ENCODE measurements at regions not wholly inside any gene's neighbourhood (a gene's known extent, or its start where the extent isn't known, plus 50 kb on each side); places are given as distances from the start of the nearest gene placed in this dataset.

GRCh38 chr10:131726076-131726880, 174.5 kb upstream of the PPP2R2D start:
- peak; percentile 55 for DNase-seq

- no peak for DNase-seq
These were observed 173.8 kb upstream of the PPP2R2D start for GRCh38 chr10:131726967-131727366.

GRCh38 chr10:131727560-131727959, 173.2 kb upstream of the PPP2R2D start:
- no peak for DNase-seq

DNA sequence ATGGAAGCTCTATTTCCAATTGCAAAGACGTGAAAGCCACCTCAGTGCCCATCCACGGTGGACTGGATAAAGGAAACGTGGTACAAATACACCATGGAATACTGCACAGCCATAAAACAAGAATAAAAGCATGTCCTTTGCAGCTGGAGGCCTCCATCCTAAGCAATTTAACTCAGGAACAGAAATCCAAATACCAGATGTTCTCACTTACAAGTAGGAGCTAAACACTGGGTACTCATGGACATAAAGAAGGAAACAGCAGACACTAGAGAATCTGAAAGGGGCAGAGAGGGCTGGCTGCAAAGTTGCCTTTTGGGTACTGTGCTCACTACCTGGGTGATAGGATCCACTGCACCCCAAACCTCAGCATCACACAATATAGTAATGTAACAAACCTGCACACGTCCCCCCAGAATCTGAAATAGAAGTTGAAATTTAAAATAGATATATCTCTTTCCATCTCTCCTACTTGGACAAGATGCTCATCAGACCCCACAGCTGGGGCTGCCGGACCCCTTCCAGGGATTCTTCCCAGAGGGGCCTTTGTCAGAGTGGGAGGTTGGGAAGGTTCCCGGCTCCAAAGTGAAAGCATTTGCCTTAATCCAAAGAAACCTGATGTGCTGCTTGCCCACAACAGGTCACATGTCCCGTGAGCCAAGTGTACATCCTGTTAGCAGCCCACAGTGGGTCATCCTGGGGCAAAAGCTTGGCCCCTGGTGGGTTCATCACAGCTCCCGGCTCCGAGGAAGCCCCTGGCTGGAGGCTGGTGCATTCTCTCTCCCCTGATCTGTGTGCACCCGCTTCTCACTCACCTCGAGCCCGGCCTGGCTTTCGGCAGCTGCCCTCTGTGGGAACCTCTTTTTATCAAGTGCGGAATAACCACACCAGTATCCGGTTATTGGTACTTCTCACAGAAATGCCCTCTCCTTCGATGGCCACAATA, 172.3 kb upstream of the PPP2R2D start:
- DNase-seq: no peak

- DNase-seq: no peak
These were observed 171.4 kb upstream of the PPP2R2D start for GRCh38 chr10:131729361-131729760.

DNA sequence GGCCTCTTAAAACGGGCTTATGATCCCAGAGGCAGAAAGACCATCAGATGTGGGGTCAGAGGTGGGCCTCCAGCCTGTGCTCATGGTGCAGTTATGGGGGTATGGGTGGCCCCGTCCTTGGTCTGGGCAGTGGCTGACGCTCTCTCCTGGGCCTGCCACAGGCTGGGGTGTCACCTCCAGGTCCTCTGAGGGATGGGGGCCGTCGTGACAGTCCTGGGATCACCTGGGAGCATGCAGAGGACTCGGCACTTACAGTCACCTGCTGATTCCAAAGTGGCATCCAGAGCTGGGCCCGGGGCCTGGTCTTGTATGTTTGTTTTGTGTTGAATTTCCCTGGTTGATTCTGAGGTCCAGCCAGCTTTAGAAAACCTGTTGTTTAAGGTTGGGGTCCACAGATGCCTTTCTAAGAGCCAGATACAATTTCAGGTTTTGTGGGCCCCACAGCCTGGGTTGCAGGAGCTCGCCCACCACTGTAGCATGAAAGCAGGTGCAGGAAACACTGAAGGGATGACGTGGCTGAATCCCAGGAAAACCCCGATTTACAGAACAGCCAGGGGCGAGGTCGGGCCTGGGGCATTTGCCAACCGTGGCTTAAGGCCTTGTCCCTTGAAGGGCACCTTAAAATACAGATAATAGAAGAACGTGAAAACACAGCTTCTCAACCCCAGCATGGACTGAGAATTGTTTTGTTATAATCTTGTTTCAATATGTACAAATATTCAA, 170.7 kb upstream of the PPP2R2D start:
- no peak for DNase-seq

- DNase-seq: no peak
These were observed 169.9 kb upstream of the PPP2R2D start for GRCh38 chr10:131730771-131731497.

- no peak for DNase-seq
These were observed 168.8 kb upstream of the PPP2R2D start for GRCh38 chr10:131731780-131732630.

DNA sequence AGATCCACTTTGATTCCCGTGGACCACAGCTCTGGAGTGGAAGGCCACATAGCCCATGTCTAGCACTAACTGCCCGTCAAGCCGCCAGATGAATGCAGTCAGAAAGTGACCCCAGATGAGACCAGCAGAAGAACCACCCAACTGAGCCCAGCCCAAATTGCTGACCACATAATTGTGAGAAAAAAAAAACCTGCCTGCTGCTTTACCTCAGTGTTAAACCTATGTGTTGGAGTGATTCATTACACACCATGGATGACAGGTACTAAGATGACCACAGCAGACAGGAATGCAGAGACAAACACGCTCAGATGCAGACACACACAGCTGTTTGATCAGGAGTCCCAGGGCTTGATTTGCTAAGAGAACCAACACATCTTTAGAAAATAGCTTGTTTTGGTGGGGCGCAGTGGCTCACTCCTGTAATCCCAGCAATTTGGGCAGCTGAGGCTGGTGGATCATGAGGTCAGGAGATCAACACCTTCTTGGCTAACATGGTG, 168.1 kb upstream of the PPP2R2D start:
- no peak for DNase-seq

GRCh38 chr10:131733596-131733995, 167.2 kb upstream of the PPP2R2D start:
- no peak for DNase-seq

- DNase-seq: no peak
These were observed 165.2 kb upstream of the PPP2R2D start for GRCh38 chr10:131735577-131735976.

- DNase-seq: no peak
These were observed 164.4 kb upstream of the PPP2R2D start for GRCh38 chr10:131736321-131736980.

DNA sequence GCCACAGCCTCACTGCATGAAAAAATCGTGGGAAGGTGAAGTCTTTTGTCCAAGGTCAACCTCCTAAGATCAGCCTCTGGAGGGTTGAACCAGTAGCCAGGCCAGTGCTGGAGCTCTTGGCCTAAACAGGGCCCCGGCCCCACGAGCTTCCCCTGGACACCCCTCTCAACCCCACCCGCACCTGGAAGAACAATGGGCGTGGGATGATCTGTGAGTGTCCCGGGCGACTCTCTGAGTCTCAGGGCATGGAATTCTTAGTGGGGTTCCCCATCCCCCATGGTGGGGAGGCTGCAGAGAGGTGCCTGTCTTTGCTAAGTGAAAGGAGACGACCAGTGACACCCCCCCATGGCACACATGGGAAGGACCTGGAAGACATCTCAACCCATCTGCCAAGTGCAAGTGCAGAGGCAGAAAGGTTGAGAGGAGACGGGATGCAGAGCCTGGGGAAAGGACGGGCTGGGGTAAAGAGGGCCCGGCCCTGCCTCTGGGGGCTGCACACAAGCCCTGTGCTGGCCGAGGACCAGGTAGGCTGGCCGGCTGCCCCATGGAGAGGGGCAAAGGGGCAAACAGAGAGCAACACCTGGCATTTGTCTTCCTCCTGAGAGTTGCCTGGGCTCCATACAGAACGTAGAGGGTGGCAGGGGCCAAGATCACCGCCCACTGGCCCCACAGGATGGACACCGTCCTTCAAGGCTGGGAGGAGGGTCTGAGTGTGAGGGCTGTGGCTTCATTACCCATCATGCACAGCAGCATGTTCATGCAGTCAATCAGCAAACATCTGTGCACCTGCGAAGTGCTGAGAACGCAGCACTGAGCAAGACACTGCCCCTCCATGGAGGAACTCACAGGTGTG, 163.0 kb upstream of the PPP2R2D start:
- DNase-seq: no peak

- DNase-seq: no peak
These were observed 162.4 kb upstream of the PPP2R2D start for GRCh38 chr10:131738396-131738735.

GRCh38 chr10:131739206-131739605, 161.6 kb upstream of the PPP2R2D start:
- no peak for DNase-seq

DNA sequence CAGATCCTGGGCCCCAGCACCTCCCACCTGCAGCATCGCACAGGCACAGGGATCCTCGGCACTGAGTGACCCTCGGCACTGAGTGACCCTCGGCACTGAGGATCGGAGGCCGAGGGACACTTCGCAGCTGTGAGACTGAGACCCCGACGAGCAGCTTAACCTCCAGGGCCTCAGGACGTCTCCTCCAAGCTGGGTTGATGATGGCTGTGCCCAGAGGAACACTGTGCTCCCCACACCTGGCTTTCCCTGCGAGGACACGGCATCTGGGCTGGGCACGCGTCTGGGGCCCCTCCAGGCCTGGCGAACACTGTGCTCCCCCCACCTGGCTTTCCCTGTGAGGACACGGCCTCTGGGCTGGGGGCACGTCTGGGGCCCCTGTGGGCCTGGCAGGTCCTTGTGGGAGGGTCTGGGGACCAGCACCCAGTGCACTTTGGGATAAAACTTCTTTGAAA, 158.3 kb upstream of the PPP2R2D start:
- DNase-seq: no peak

DNA sequence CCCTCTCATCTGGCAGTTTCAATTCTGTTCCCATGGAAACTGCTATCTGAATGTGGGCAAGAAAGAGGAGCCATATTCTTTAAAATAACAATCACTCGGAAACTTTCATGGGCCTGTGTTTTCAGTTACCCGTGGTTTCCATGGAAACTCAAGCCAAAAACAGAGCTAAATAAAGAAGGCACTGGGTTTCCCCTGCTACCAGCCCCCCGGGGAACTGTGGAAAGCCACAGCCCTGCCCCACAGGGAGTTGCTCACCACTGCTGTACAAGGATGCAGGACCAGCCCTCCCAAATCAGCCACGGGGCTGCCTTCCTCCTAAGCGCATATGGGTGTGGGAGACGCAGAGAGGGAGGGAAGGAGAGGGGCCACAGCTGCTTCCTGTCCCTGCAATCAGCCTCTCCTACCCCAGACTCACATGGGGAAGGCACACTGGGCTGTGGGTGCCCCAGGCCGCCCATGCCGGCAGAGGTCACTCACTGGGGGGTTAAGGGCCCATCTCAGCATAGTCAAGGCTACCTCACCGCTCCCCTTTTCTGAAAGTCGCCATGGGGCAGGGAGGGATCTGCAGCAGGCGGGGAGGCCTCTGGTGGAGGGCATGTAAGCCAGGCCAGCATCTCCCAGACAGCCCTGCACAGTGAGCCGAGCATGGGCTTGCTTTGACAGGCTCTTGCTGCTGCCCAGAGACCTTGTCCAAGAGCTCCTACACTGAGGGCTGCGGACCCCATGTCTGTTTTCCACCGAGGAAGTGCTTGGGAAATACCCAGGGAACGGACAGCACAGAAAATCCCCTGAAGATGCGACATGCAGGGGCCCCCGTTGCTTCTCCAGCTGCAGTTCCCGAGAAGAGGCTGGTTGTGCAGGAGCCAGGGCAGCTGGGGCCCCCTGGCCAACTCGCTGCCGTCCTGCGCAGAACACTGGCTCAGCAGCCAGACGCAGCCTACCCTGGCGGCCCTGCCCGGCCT, 157.3 kb upstream of the PPP2R2D start:
- DNase-seq: no peak

- no peak for DNase-seq
These were observed 156.5 kb upstream of the PPP2R2D start for GRCh38 chr10:131744346-131744745.

DNA sequence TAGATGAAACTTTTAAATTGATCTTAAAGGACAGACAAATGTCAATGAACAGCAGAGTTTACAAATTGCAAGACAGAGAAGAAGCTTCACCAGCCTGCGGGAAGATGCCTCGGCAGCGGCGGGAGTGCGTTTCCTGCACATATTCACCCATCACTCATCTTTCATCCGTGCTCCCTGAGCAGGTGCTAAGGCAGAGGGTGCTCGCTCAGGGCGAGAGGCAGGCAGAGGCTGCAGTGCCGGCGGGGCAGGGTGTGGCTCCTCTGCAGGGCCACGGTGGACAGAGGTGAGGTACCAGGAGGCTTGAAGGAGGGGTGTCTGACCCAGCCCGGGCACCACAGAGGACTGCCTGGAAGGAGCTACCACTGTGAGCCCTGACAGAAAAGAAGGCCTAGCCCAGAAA, 155.2 kb upstream of the PPP2R2D start:
- no peak for DNase-seq

Measured in DMS153 (cell line).